GM23338 (cell line): ENCODE measurements at regions not wholly inside any gene's neighbourhood (a gene's known extent, or its start where the extent isn't known, plus 50 kb on each side); places are given as distances from the start of the nearest gene placed in this dataset.

Source experiments
- ATAC-seq: fragments of 200-7000 bp; cut with Tn5 transposase; 3 replicates; pipeline ENCODE4 v1.9.1; 2020
- DNase-seq: peaks from one replicate; pipeline ENCODE4 v3.0.0-alpha.2; 2015; ENCODE audit warnings: low spot score
- H2AFZ ChIP-seq: fragments of 200-600 bp; sonication (generic); 2 replicates; pipeline ENCODE4 v1.8.0; 2016; ENCODE audit warnings: antibody characterized with exemption, mild to moderate bottlenecking, moderate library complexity
- H3F3A ChIP-seq: fragments of 200-600 bp; sonication (generic); replicated peaks from 2 replicates; pipeline ENCODE4 v1.8.0; 2017; ENCODE audit warnings: antibody characterized with exemption, mixed run types, low read depth
- H3K27ac ChIP-seq: fragments of 200-600 bp; sonication (generic); 2 replicates; pipeline ENCODE4 v1.6.1; 2016; ENCODE audit warnings: low read depth
- H3K27me3 ChIP-seq: fragments of 200-600 bp; sonication (generic); 2 replicates; pipeline ENCODE4 v1.8.0; 2016; ENCODE audit warnings: mild to moderate bottlenecking, mixed run types, moderate library complexity; ENCODE audit not compliant: insufficient read depth
- H3K36me3 ChIP-seq: fragments of 200-600 bp; sonication (generic); 2 replicates; pipeline ENCODE4 v1.8.0; 2016; ENCODE audit warnings: mild to moderate bottlenecking; ENCODE audit not compliant: insufficient read depth
- H3K4me1 ChIP-seq: fragments of 200-600 bp; sonication (generic); 2 replicates; pipeline ENCODE4 v1.8.0; 2016; ENCODE audit warnings: mild to moderate bottlenecking, moderate library complexity; ENCODE audit not compliant: insufficient read depth
- H3K4me2 ChIP-seq: fragments of 200-600 bp; sonication (generic); 2 replicates; pipeline ENCODE4 v1.7.1; 2017; ENCODE audit warnings: mixed run types
- H3K4me3 ChIP-seq: fragments of 200-600 bp; sonication (generic); 2 replicates; pipeline ENCODE4 v1.6.1; 2016; ENCODE audit warnings: mixed run types
- H3K79me2 ChIP-seq: fragments of 200-600 bp; sonication (generic); replicated peaks from 2 replicates; pipeline ENCODE4 v1.8.0; 2017; ENCODE audit warnings: mild to moderate bottlenecking; ENCODE audit not compliant: insufficient read depth
- H3K9me2 ChIP-seq: fragments of 200-600 bp; sonication (generic); 2 replicates; pipeline ENCODE4 v1.8.0; 2017; ENCODE audit not compliant: insufficient read depth
- H4K20me1 ChIP-seq: fragments of 200-600 bp; sonication (generic); replicated peaks from 2 replicates; pipeline ENCODE4 v1.8.0; 2017; ENCODE audit warnings: mild to moderate bottlenecking; ENCODE audit not compliant: insufficient read depth
- H3K27ac Mint-ChIP-seq: 2 replicates; pipeline ENCODE4 v1.8.0; 2020; ENCODE audit warnings: inconsistent platforms, mild to moderate bottlenecking, moderate library complexity, mixed read lengths
- H3K27me3 Mint-ChIP-seq: 3 replicates; pipeline ENCODE4 v1.8.0; 2022; ENCODE audit warnings: low read depth, mild to moderate bottlenecking, moderate library complexity, mixed read lengths, inconsistent platforms; ENCODE audit not compliant: insufficient read depth, poor library complexity
- H3K36me3 Mint-ChIP-seq: 3 replicates; pipeline ENCODE4 v1.8.0; 2021; ENCODE audit warnings: low read depth, mild to moderate bottlenecking, inconsistent platforms, moderate library complexity, mixed read lengths
- H3K4me1 Mint-ChIP-seq: 3 replicates; pipeline ENCODE4 v1.8.0; 2020; ENCODE audit warnings: mild to moderate bottlenecking, inconsistent platforms, mixed read lengths
- H3K4me3 Mint-ChIP-seq: 3 replicates; pipeline ENCODE4 v1.8.0; 2021; ENCODE audit warnings: moderate library complexity, mild to moderate bottlenecking, inconsistent platforms, mixed read lengths
- H3K9me3 Mint-ChIP-seq: 3 replicates; pipeline ENCODE4 v1.8.0; 2020; ENCODE audit warnings: moderate library complexity, mild to moderate bottlenecking, inconsistent platforms, mixed read lengths
- CTCF ChIP-seq, 2 experiments: fragments of 200-600 bp in 1 of 2; sonication (generic) in 1 of 2; conservative IDR thresholded peaks; 2 replicates each; pipeline versions ENCODE4 v1.5.1 to v1.6.1; 2016 to 2017; ENCODE audit warnings: antibody characterized with exemption in 2 of 2, low read depth in 2 of 2, mild to moderate bottlenecking in 2 of 2, moderate library complexity in 1 of 2
- ETS1 ChIP-seq: IDR thresholded peaks from 2 replicates; pipeline ENCODE4 v1.6.1; 2016; ENCODE audit warnings: antibody characterized with exemption
- EZH2phosphoT487 ChIP-seq: fragments of 200-600 bp; sonication (generic); IDR thresholded peaks from one replicate; pipeline ENCODE4 v1.8.1; 2018; ENCODE audit warnings: antibody characterized with exemption; ENCODE audit not compliant: unreplicated experiment
- NANOG ChIP-seq: IDR thresholded peaks from 2 replicates; pipeline ENCODE4 v1.6.1; 2016; ENCODE audit warnings: antibody characterized with exemption, borderline replicate concordance
- REST ChIP-seq: IDR thresholded peaks from one replicate; pipeline ENCODE4 v1.6.1; 2018; ENCODE audit warnings: antibody characterized with exemption; ENCODE audit not compliant: unreplicated experiment
- STAT1 ChIP-seq: IDR thresholded peaks from one replicate; pipeline ENCODE4 v1.6.1; 2016; ENCODE audit warnings: antibody characterized with exemption; ENCODE audit not compliant: unreplicated experiment
- ZNF331 ChIP-seq: fragments of 250-450 bp; sonication (Bioruptor Pico); IDR thresholded peaks from 2 replicates; pipeline ENCODE4 v1.5.0; 2020; ENCODE audit warnings: low read depth, mild to moderate bottlenecking, moderate library complexity

- no peak for TF ChIP-seq ETS1
- no peak for TF ChIP-seq CTCF (conservative IDR thresholded peaks at IDR 0.05; ENCODE audit: low read depth in 2 of 2)
- no peak for TF ChIP-seq STAT1
Measured at GRCh38 chr20:63122626-63123025, 93.3 kb downstream of the YTHDF1 start (continued).

- H3K4me3 Mint-ChIP-seq, result no peak overlapping the region
- H3K27ac Mint-ChIP-seq, result no peak overlapping the region
- H3K9me3 Mint-ChIP-seq, result no peaks in the 10 kb centered on the region; the same call in 1 of the 3 replicates
- H3K4me1 Mint-ChIP-seq, result peaks cover 6% of the 10 kb centered on the region
- H3K4me2 ChIP-seq, result no peak overlapping the region
- H3K9me2 ChIP-seq, result no peaks in the 10 kb centered on the region
- H3K27ac ChIP-seq, result no peak overlapping the region
- peaks cover 28% of the 10 kb centered on the region for H3K27me3 Mint-ChIP-seq
- no peaks in the 10 kb centered on the region for H3K79me2 ChIP-seq
- DNase-seq, result no peak
- H3K4me1 ChIP-seq, result no peaks in the 10 kb centered on the region
- ATAC-seq, result no peak
- no peaks in the 10 kb centered on the region for H4K20me1 ChIP-seq
- H3F3A ChIP-seq, result no peaks in the 10 kb centered on the region
- no peaks in the 10 kb centered on the region; the same call in 2 of the 3 replicates for H3K36me3 Mint-ChIP-seq
- no peaks in the 10 kb centered on the region for H3K36me3 ChIP-seq
- H2AFZ ChIP-seq, result no peak overlapping the region
- H3K4me3 ChIP-seq, result no peak overlapping the region
- no peaks in the 10 kb centered on the region for H3K27me3 ChIP-seq
- no peak for TF ChIP-seq REST
- TF ChIP-seq ETS1, result no peak
- no peak for TF ChIP-seq ZNF331
- no peak for TF ChIP-seq NANOG
- no peak for TF ChIP-seq EZH2phosphoT487
- TF ChIP-seq CTCF (conservative IDR thresholded peaks at IDR 0.05; ENCODE audit: low read depth in 2 of 2), result no peak
Measured at GRCh38 chr20:63121749-63122405, 94.1 kb downstream of the YTHDF1 start.
